HG02678 (cell line): ENCODE measurements at regions not wholly inside any gene's neighbourhood (a gene's known extent, or its start where the extent isn't known, plus 50 kb on each side); places are given as distances from the start of the nearest gene placed in this dataset.

Experiments used
- ATAC-seq: cut with Tn5 transposase; IDR thresholded peaks from one replicate; pipeline ENCODE4 v1.9.1; 2021; ENCODE audit warnings: mild to moderate bottlenecking, moderate library complexity; ENCODE audit not compliant: unreplicated experiment

DNA sequence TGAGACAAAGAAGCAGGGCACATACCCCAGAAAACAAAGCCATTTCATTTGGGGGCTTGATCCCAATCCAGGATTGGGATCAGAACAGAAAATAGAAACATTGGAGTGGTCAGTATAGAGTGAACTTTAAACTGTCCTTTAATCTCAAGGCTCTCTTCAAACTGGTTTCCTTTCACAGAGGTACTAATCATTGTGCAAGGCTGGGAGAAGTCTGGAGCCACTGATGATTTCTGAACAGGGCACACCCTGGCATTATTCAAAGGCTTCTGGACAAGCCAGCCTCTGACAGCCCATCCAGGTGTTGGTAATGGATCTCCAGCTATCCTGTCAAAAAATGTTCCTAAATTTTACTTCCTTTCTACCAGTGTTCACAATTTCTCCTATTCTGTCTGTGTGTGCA, 244.5 kb downstream of the DDX3Y start:
- no peak for ATAC-seq

- ATAC-seq: peak; percentile 60
These were observed 263.0 kb downstream of the DDX3Y start for GRCh38 chrY:13167698-13168097.

DNA sequence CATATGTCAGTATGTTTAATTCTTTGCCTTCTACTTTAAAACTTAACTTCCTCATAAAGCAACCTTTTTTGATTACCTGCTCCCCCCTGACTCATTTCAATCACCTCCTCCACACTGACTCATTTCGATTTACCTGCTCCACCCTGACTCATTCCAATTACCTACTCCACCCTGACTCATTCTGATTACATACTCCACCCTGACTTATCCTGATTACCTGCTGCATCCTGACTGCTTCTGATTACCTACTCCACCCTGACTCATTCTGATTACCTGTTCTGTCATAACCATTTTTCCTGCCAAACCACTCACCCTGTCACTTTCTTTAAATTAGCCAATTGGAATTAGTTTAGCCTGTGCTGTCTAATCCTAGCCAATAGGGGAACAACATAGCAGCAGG, 263.6 kb downstream of the DDX3Y start:
- peak; percentile 6 for ATAC-seq
